ENCODE measurements at regions not wholly inside any gene's neighbourhood (a gene's known extent, or its start where the extent isn't known, plus 50 kb on each side); places are given as distances from the start of the nearest gene placed in this dataset.

- peaks cover 0 to 22% (median 5%) of the 10 kb centered on the region in 7 donors for H3K27me3 ChIP-seq
- ATAC-seq (no peak), DNase-seq (no peak)
- H3K4me3 ChIP-seq, result no peak overlapping the region
- no peaks in the 10 kb centered on the region for H3K9me3 ChIP-seq
- intact Hi-C loops (cut with DNase I), result no loop called here
- H3K4me1 ChIP-seq, result no peaks in the 10 kb centered on the region
- H3K27ac ChIP-seq, result no peak overlapping the region
- H3K36me3 ChIP-seq, result no peaks in the 10 kb centered on the region
- no peak for TF ChIP-seq CTCF (IDR thresholded peaks at IDR 0.05)
- WGBS, 2 donors, result 60 to 69% methylated on average over 4 of the region's 4 CpGs
Measured at GRCh38 chr5:158055111-158055501, 196.2 kb upstream of the CLINT1 start.

GRCh38 chr5:158054223-158055110, 195.5 kb upstream of the CLINT1 start:
- DNase-seq (no peak), ATAC-seq (no peak)
- Histone ChIP-seq H3K27me3 (peaks cover 0 to 22% (median 5%) of the 10 kb centered on the region in 7 donors), H3K4me3 (no peak overlapping the region), H3K36me3 (no peaks in the 10 kb centered on the region), H3K9me3 (no peaks in the 10 kb centered on the region), H3K27ac (no peak overlapping the region), H3K4me1 (no peaks in the 10 kb centered on the region)
- 54 to 61% methylated on average over 9 of the region's 9 CpGs for WGBS, 2 donors
- TF ChIP-seq CTCF (IDR thresholded peaks at IDR 0.05), result no peak
- intact Hi-C loops (cut with DNase I), result no loop called here

- ATAC-seq (no peak), DNase-seq (no peak)
- intact Hi-C loops (cut with DNase I), result no loop called here
- H3K9me3 ChIP-seq, result no peaks in the 10 kb centered on the region
- no peaks in the 10 kb centered on the region for H3K36me3 ChIP-seq
- H3K27me3 ChIP-seq, result peaks cover 0 to 22% (median 7%) of the 10 kb centered on the region in 7 donors
- no peak overlapping the region for H3K4me3 ChIP-seq
- H3K4me1 ChIP-seq, result no peaks in the 10 kb centered on the region
- peak overlapping the region in 1 of 10 donors; percentile 15 for H3K27ac ChIP-seq
- TF ChIP-seq CTCF (IDR thresholded peaks at IDR 0.05), result no peak
- WGBS, 2 donors, result 60 to 65% methylated on average over 4 of the region's 4 CpGs
Measured at GRCh38 chr5:158051036-158051435, 192.1 kb upstream of the CLINT1 start.

GRCh38 chr5:158050421-158050820, 191.5 kb upstream of the CLINT1 start:
- no peaks in the 10 kb centered on the region for H3K9me3 ChIP-seq
- H3K4me3 ChIP-seq, result no peak overlapping the region
- TF ChIP-seq CTCF (IDR thresholded peaks at IDR 0.05), result no peak
- peaks cover 0 to 20% (median 7%) of the 10 kb centered on the region in 7 donors for H3K27me3 ChIP-seq
- intact Hi-C loops (cut with DNase I), result no loop called here
- DNase-seq (no peak), ATAC-seq (peak in 1 of 8 donors; percentile 34)
- no peak overlapping the region for H3K27ac ChIP-seq
- H3K36me3 ChIP-seq, result no peaks in the 10 kb centered on the region
- WGBS, 2 donors, result 33 to 46% methylated on average over 2 of the region's 2 CpGs
- no peaks in the 10 kb centered on the region for H3K4me1 ChIP-seq
